BE2C (cell line): ENCODE measurements at regions not wholly inside any gene's neighbourhood (a gene's known extent, or its start where the extent isn't known, plus 50 kb on each side); places are given as distances from the start of the nearest gene placed in this dataset.

Experiments
- DNase-seq: peaks from one replicate; pipeline ENCODE4 v3.0.0-alpha.2; 2020
- H3K27me3 ChIP-seq: fragments of 250-450 bp; sonication (Bioruptor Pico); 2 replicates; pipeline ENCODE4 v1.5.1; 2020; ENCODE audit warnings: mild to moderate bottlenecking
- H3K36me3 ChIP-seq: fragments of 250-450 bp; sonication (Bioruptor Pico); 2 replicates; pipeline ENCODE4 v1.5.1; 2020; ENCODE audit warnings: mild to moderate bottlenecking
- H3K4me1 ChIP-seq: fragments of 250-450 bp; sonication (Bioruptor Pico); 2 replicates; pipeline ENCODE4 v1.5.1; 2020
- H3K4me3 ChIP-seq: 2 replicates; pipeline ENCODE4 v1.5.1; 2011; ENCODE audit warnings: low read depth, low read length
- H3K9me3 ChIP-seq: fragments of 250-450 bp; sonication (Bioruptor Pico); 2 replicates; pipeline ENCODE4 v1.5.1; 2020
- CTCF ChIP-seq: IDR thresholded peaks from 2 replicates; pipeline ENCODE4 v1.5.1; 2012; ENCODE audit warnings: mild to moderate bottlenecking, low read depth, low read length

- H3K36me3 ChIP-seq, result no peaks in the 10 kb centered on the region
- H3K4me1 ChIP-seq, result no peaks in the 10 kb centered on the region
- no peak overlapping the region for H3K4me3 ChIP-seq
- DNase-seq, result no peak
- no peak for TF ChIP-seq CTCF
- H3K27me3 ChIP-seq, result no peaks in the 10 kb centered on the region
- no peaks in the 10 kb centered on the region for H3K9me3 ChIP-seq
Measured at GRCh38 chr20:41889844-41890224, 271.7 kb upstream of the CHD6 start.

- Histone ChIP-seq H3K27me3 (no peaks in the 10 kb centered on the region), H3K36me3 (no peaks in the 10 kb centered on the region), H3K4me1 (no peaks in the 10 kb centered on the region), H3K4me3 (no peak overlapping the region), H3K9me3 (no peaks in the 10 kb centered on the region)
- TF ChIP-seq CTCF, result peak; percentile 56
- DNase-seq, result peak; percentile 49
Measured at GRCh38 chr20:41889126-41889843, 271.1 kb upstream of the CHD6 start.

- no peak for TF ChIP-seq CTCF
- no peaks in the 10 kb centered on the region for H3K9me3 ChIP-seq
- no peak for DNase-seq
- no peaks in the 10 kb centered on the region for H3K36me3 ChIP-seq
- no peaks in the 10 kb centered on the region for H3K4me1 ChIP-seq
- no peaks in the 10 kb centered on the region for H3K27me3 ChIP-seq
- no peak overlapping the region for H3K4me3 ChIP-seq
Measured at GRCh38 chr20:41888434-41888833, 270.3 kb upstream of the CHD6 start.

GRCh38 chr20:41887500-41887899, 269.3 kb upstream of the CHD6 start:
- DNase-seq, result no peak
- no peak for TF ChIP-seq CTCF
- Histone ChIP-seq H3K36me3 (no peaks in the 10 kb centered on the region), H3K4me3 (no peak overlapping the region), H3K4me1 (no peaks in the 10 kb centered on the region), H3K9me3 (no peaks in the 10 kb centered on the region), H3K27me3 (no peaks in the 10 kb centered on the region)

GRCh38 chr20:41881466-41882046, 263.4 kb upstream of the CHD6 start:
- H3K27me3 ChIP-seq, result peaks cover 8% of the 10 kb centered on the region; the same call in 1 of the 2 replicates
- H3K9me3 ChIP-seq, result no peaks in the 10 kb centered on the region
- TF ChIP-seq CTCF, result no peak
- no peak overlapping the region for H3K4me3 ChIP-seq
- H3K4me1 ChIP-seq, result no peaks in the 10 kb centered on the region; the same call in 1 of the 2 replicates
- DNase-seq, result no peak
- H3K36me3 ChIP-seq, result no peaks in the 10 kb centered on the region

GRCh38 chr20:41879123-41879522, 260.9 kb upstream of the CHD6 start:
- no peak for TF ChIP-seq CTCF
- Histone ChIP-seq H3K36me3 (no peaks in the 10 kb centered on the region), H3K9me3 (no peaks in the 10 kb centered on the region), H3K4me3 (no peak overlapping the region), H3K4me1 (no peaks in the 10 kb centered on the region; the same call in 1 of the 2 replicates), H3K27me3 (peaks cover 11% of the 10 kb centered on the region)
- no peak for DNase-seq
